ENCODE measurements at regions not wholly inside any gene's neighbourhood (a gene's known extent, or its start where the extent isn't known, plus 50 kb on each side); places are given as distances from the start of the nearest gene placed in this dataset.

GRCh38 chr12:28830491-28830890 lies 318.6 kb upstream of the FAR2 start:
- Histone ChIP-seq H3K4me3 (ENCODE audit: low read length) (no peak overlapping the region), H3K9me3 (ENCODE audit: low read length) (peaks cover 4% of the 10 kb centered on the region; the same call in 1 of the 2 replicates), H2AFZ (ENCODE audit: low read length) (0 out of 2 replicates have a peak overlapping the region, but pooled peaks have one; percentile 13), H3K4me2 (ENCODE audit: low read length) (no peak overlapping the region), H3K36me3 (ENCODE audit: low read depth, low read length) (no peaks in the 10 kb centered on the region), H4K20me1 (ENCODE audit: low read length) (no peaks in the 10 kb centered on the region), H3K27ac (ENCODE audit: low read length) (no peak overlapping the region), H3K9me2 (replicated peaks; ENCODE audit: low read length) (0 out of 2 replicates have a peak, but pooled peaks cover 5% of the 10 kb centered on the region), H3K9ac (ENCODE audit: low read length) (no peak overlapping the region), H3K27me3 (ENCODE audit: low read length) (no peaks in the 10 kb centered on the region), H3F3A (ENCODE audit: low read length, unreplicated experiment) (no peaks in the 10 kb centered on the region), H3K79me2 (ENCODE audit: low read length) (no peaks in the 10 kb centered on the region), H3K4me1 (ENCODE audit: insufficient read depth, low read length) (no peaks in the 10 kb centered on the region)
- DNase-seq (no peak), ATAC-seq (no peak)
- intact Hi-C loops (cut with micrococcal nuclease) = no loop called here
- no TSS peak for BruUV-seq (replicated peaks)
- TF ChIP-seq EZH2 (IDR thresholded peaks at IDR 0.05; ENCODE audit: low read length, unreplicated experiment) (no peak), CTCF (conservative IDR thresholded peaks at IDR 0.05; ENCODE audit: low read depth, low read length) (no peak), EZH2phosphoT487 (IDR thresholded peaks at IDR 0.05; ENCODE audit: borderline replicate concordance, low read length) (no peak)
- ChIA-PET CTCF (interaction anchor here (0.6 to 0.7 kb wide), 2 partner anchors 295 to 318 kb away, joined by 3 read pairs; no protein-coding TSS in a partner anchor), POLR2A (ENCODE audit: unreplicated experiment) (no interaction called here)

GRCh38 chr12:28844718-28845117 lies 304.4 kb upstream of the FAR2 start:
- no peaks in the 10 kb centered on the region for H3F3A ChIP-seq (ENCODE audit: low read length, unreplicated experiment)
- intact Hi-C loops (cut with micrococcal nuclease) = no loop called here
- no peak for DNase-seq
- ATAC-seq = no peak
- 0 out of 2 replicates have a peak overlapping the region, but pooled peaks have one; percentile 6 for H2AFZ ChIP-seq (ENCODE audit: low read length)
- H3K9me3 ChIP-seq (ENCODE audit: low read length) = no peaks in the 10 kb centered on the region
- H4K20me1 ChIP-seq (ENCODE audit: low read length) = no peaks in the 10 kb centered on the region
- no peak overlapping the region for H3K4me2 ChIP-seq (ENCODE audit: low read length)
- no peaks in the 10 kb centered on the region for H3K36me3 ChIP-seq (ENCODE audit: low read depth, low read length)
- H3K4me3 ChIP-seq (ENCODE audit: low read length) = no peak overlapping the region
- POLR2A ChIA-PET (ENCODE audit: unreplicated experiment) = no interaction called here
- no peaks in the 10 kb centered on the region for H3K79me2 ChIP-seq (ENCODE audit: low read length)
- H3K9me2 ChIP-seq (replicated peaks; ENCODE audit: low read length) = no peaks in the 10 kb centered on the region
- CTCF ChIA-PET = no interaction called here
- BruUV-seq (replicated peaks) = no TSS peak
- TF ChIP-seq CTCF (conservative IDR thresholded peaks at IDR 0.05; ENCODE audit: low read depth, low read length) = no peak
- TF ChIP-seq EZH2phosphoT487 (IDR thresholded peaks at IDR 0.05; ENCODE audit: borderline replicate concordance, low read length) = no peak
- no peak for TF ChIP-seq EZH2 (IDR thresholded peaks at IDR 0.05; ENCODE audit: low read length, unreplicated experiment)
- H3K27me3 ChIP-seq (ENCODE audit: low read length) = no peaks in the 10 kb centered on the region
- H3K27ac ChIP-seq (ENCODE audit: low read length) = no peak overlapping the region
- H3K4me1 ChIP-seq (ENCODE audit: insufficient read depth, low read length) = no peaks in the 10 kb centered on the region
- no peak overlapping the region for H3K9ac ChIP-seq (ENCODE audit: low read length)

GRCh38 chr12:28851781-28852180 lies 297.3 kb upstream of the FAR2 start:
- intact Hi-C loops (cut with micrococcal nuclease) = no loop called here
- Histone ChIP-seq H3K9ac (ENCODE audit: low read length) (no peak overlapping the region), H4K20me1 (ENCODE audit: low read length) (no peaks in the 10 kb centered on the region), H3K9me3 (ENCODE audit: low read length) (no peaks in the 10 kb centered on the region), H3K4me1 (ENCODE audit: insufficient read depth, low read length) (no peaks in the 10 kb centered on the region), H2AFZ (ENCODE audit: low read length) (no peak overlapping the region), H3K36me3 (ENCODE audit: low read depth, low read length) (no peaks in the 10 kb centered on the region), H3K27ac (ENCODE audit: low read length) (no peak overlapping the region), H3K4me2 (ENCODE audit: low read length) (no peak overlapping the region), H3K27me3 (ENCODE audit: low read length) (no peaks in the 10 kb centered on the region), H3K4me3 (ENCODE audit: low read length) (no peak overlapping the region), H3K79me2 (ENCODE audit: low read length) (no peaks in the 10 kb centered on the region), H3K9me2 (replicated peaks; ENCODE audit: low read length) (no peaks in the 10 kb centered on the region), H3F3A (ENCODE audit: low read length, unreplicated experiment) (no peaks in the 10 kb centered on the region)
- ATAC-seq = peak; percentile 28
- DNase-seq = no peak
- POLR2A ChIA-PET (ENCODE audit: unreplicated experiment) = no interaction called here
- no peak for TF ChIP-seq EZH2 (IDR thresholded peaks at IDR 0.05; ENCODE audit: low read length, unreplicated experiment)
- TF ChIP-seq CTCF (conservative IDR thresholded peaks at IDR 0.05; ENCODE audit: low read depth, low read length) = no peak
- no peak for TF ChIP-seq EZH2phosphoT487 (IDR thresholded peaks at IDR 0.05; ENCODE audit: borderline replicate concordance, low read length)
- BruUV-seq (replicated peaks) = no TSS peak
- CTCF ChIA-PET = no interaction called here

Data from PC-3 (cell line).